Central memory CD8-positive, alpha-beta T cell (primary cell): ENCODE measurements at regions not wholly inside any gene's neighbourhood (a gene's known extent, or its start where the extent isn't known, plus 50 kb on each side); places are given as distances from the start of the nearest gene placed in this dataset.

ENCODE experiments used
- ATAC-seq: fragments of 150-1000 bp; cut with Tn5 transposase; replicated peaks from 2 replicates; pipeline ENCODE4 v1.10.0; 2022; ENCODE audit warnings: mild to moderate bottlenecking, moderate FRiP score, moderate number of reproducible peaks; ENCODE audit not compliant: poor library complexity, severe bottlenecking; ENCODE audit errors: extremely low read depth
- DNase-seq, 2 donors: peaks; one replicate each; pipeline ENCODE4 v3.0.0; 2021; ENCODE audit warnings: low spot score in 2 of 2
- H3K27ac Mint-ChIP-seq: one replicate; pipeline ENCODE4 v1.8.0; 2022; ENCODE audit warnings: low read depth, mild to moderate bottlenecking, moderate library complexity, mixed read lengths
- H3K27me3 Mint-ChIP-seq: one replicate; pipeline ENCODE4 v1.8.0; 2022; ENCODE audit warnings: mixed read lengths
- H3K36me3 Mint-ChIP-seq: one replicate; pipeline ENCODE4 v1.8.0; 2022; ENCODE audit warnings: mild to moderate bottlenecking, moderate library complexity, mixed read lengths; ENCODE audit not compliant: insufficient read depth
- H3K4me1 Mint-ChIP-seq: one replicate; pipeline ENCODE4 v1.8.0; 2022; ENCODE audit warnings: mixed read lengths
- H3K4me3 Mint-ChIP-seq: one replicate; pipeline ENCODE4 v1.8.0; 2022; ENCODE audit warnings: mild to moderate bottlenecking, moderate library complexity, mixed read lengths
- H3K9me3 Mint-ChIP-seq: one replicate; pipeline ENCODE4 v1.8.0; 2022; ENCODE audit warnings: mixed read lengths

GRCh38 chr4:121564840-121565375 is 131.9 kb downstream of the ANXA5 start:
- H3K4me3 Mint-ChIP-seq, result no peak overlapping the region
- H3K4me1 Mint-ChIP-seq, result no peaks in the 10 kb centered on the region
- no peaks in the 10 kb centered on the region for H3K9me3 Mint-ChIP-seq
- no peak for DNase-seq
- ATAC-seq, result no peak
- peaks cover 70% of the 10 kb centered on the region for H3K27me3 Mint-ChIP-seq
- H3K36me3 Mint-ChIP-seq, result no peaks in the 10 kb centered on the region
- H3K27ac Mint-ChIP-seq, result no peak overlapping the region

- Mint-ChIP-seq H3K4me3 (no peak overlapping the region), H3K9me3 (no peaks in the 10 kb centered on the region), H3K27ac (no peak overlapping the region), H3K36me3 (no peaks in the 10 kb centered on the region), H3K4me1 (no peaks in the 10 kb centered on the region), H3K27me3 (peaks cover 50% of the 10 kb centered on the region)
- DNase-seq (no peak), ATAC-seq (no peak)
Observed at GRCh38 chr4:121562811-121563210, 134.0 kb downstream of the ANXA5 start.

- Mint-ChIP-seq H3K36me3 (no peaks in the 10 kb centered on the region), H3K4me1 (no peaks in the 10 kb centered on the region), H3K4me3 (no peak overlapping the region), H3K27me3 (peaks cover 47% of the 10 kb centered on the region), H3K27ac (no peak overlapping the region), H3K9me3 (no peaks in the 10 kb centered on the region)
- DNase-seq (no peak), ATAC-seq (no peak)
Observed at GRCh38 chr4:121555315-121556107, 141.3 kb downstream of the ANXA5 start.

GRCh38 chr4:121554382-121554781 is 142.4 kb downstream of the ANXA5 start:
- DNase-seq, result no peak
- no peak for ATAC-seq
- peaks cover 55% of the 10 kb centered on the region for H3K27me3 Mint-ChIP-seq
- H3K27ac Mint-ChIP-seq, result no peak overlapping the region
- no peaks in the 10 kb centered on the region for H3K36me3 Mint-ChIP-seq
- no peaks in the 10 kb centered on the region for H3K9me3 Mint-ChIP-seq
- H3K4me1 Mint-ChIP-seq, result no peaks in the 10 kb centered on the region
- H3K4me3 Mint-ChIP-seq, result no peak overlapping the region

- H3K4me3 Mint-ChIP-seq, result no peak overlapping the region
- H3K36me3 Mint-ChIP-seq, result no peaks in the 10 kb centered on the region
- no peak overlapping the region for H3K27ac Mint-ChIP-seq
- peaks cover 73% of the 10 kb centered on the region for H3K27me3 Mint-ChIP-seq
- no peaks in the 10 kb centered on the region for H3K4me1 Mint-ChIP-seq
- DNase-seq, result no peak
- no peak for ATAC-seq
- H3K9me3 Mint-ChIP-seq, result no peaks in the 10 kb centered on the region
Observed at GRCh38 chr4:121551881-121552280, 144.9 kb downstream of the ANXA5 start.

- Mint-ChIP-seq H3K4me3 (no peak overlapping the region), H3K27me3 (peaks cover 73% of the 10 kb centered on the region), H3K4me1 (no peaks in the 10 kb centered on the region), H3K36me3 (no peaks in the 10 kb centered on the region), H3K27ac (no peak overlapping the region), H3K9me3 (no peaks in the 10 kb centered on the region)
- ATAC-seq (no peak), DNase-seq (no peak)
Observed at GRCh38 chr4:121551271-121551670, 145.5 kb downstream of the ANXA5 start.

GRCh38 chr4:121541696-121542095 is 155.1 kb downstream of the ANXA5 start:
- Mint-ChIP-seq H3K36me3 (peaks cover 1% of the 10 kb centered on the region), H3K9me3 (no peaks in the 10 kb centered on the region), H3K4me3 (no peak overlapping the region), H3K27ac (no peak overlapping the region), H3K27me3 (peaks cover 42% of the 10 kb centered on the region), H3K4me1 (no peaks in the 10 kb centered on the region)
- DNase-seq (no peak), ATAC-seq (no peak)

GRCh38 chr4:121535351-121535750 is 154.5 kb upstream of the QRFPR start:
- peaks cover 62% of the 10 kb centered on the region for H3K27me3 Mint-ChIP-seq
- no peak for ATAC-seq
- no peak overlapping the region for H3K4me3 Mint-ChIP-seq

GRCh38 chr4:121534187-121534586 is 153.4 kb upstream of the QRFPR start:
- ATAC-seq (no peak), DNase-seq (no peak)
- no peaks in the 10 kb centered on the region for H3K9me3 Mint-ChIP-seq
- peaks cover 1% of the 10 kb centered on the region for H3K36me3 Mint-ChIP-seq
- no peak overlapping the region for H3K4me3 Mint-ChIP-seq
- peaks cover 62% of the 10 kb centered on the region for H3K27me3 Mint-ChIP-seq
- H3K27ac Mint-ChIP-seq, result no peak overlapping the region
- no peaks in the 10 kb centered on the region for H3K4me1 Mint-ChIP-seq

More at GRCh38 chr4:121535351-121535750, 154.5 kb upstream of the QRFPR start:
- no peak for DNase-seq
- Mint-ChIP-seq H3K4me1 (no peaks in the 10 kb centered on the region), H3K36me3 (peaks cover 1% of the 10 kb centered on the region), H3K27ac (no peak overlapping the region), H3K9me3 (no peaks in the 10 kb centered on the region)

- Mint-ChIP-seq H3K4me3 (no peak overlapping the region), H3K27me3 (peaks cover 69% of the 10 kb centered on the region), H3K4me1 (no peaks in the 10 kb centered on the region), H3K27ac (no peak overlapping the region), H3K9me3 (no peaks in the 10 kb centered on the region), H3K36me3 (no peaks in the 10 kb centered on the region)
- ATAC-seq (no peak), DNase-seq (no peak)
Observed at GRCh38 chr4:121526509-121526908, 145.7 kb upstream of the QRFPR start.

GRCh38 chr4:121519236-121519838 is 138.5 kb upstream of the QRFPR start:
- DNase-seq, result no peak
- Mint-ChIP-seq H3K4me1 (no peaks in the 10 kb centered on the region), H3K27me3 (peaks cover 49% of the 10 kb centered on the region), H3K27ac (no peak overlapping the region), H3K4me3 (no peak overlapping the region), H3K36me3 (no peaks in the 10 kb centered on the region), H3K9me3 (peaks cover 6% of the 10 kb centered on the region)
- no peak for ATAC-seq

GRCh38 chr4:121517241-121517640 is 136.4 kb upstream of the QRFPR start:
- ATAC-seq, result no peak
- Mint-ChIP-seq H3K4me3 (no peak overlapping the region), H3K4me1 (no peaks in the 10 kb centered on the region), H3K27me3 (peaks cover 35% of the 10 kb centered on the region), H3K9me3 (peaks cover 6% of the 10 kb centered on the region), H3K36me3 (no peaks in the 10 kb centered on the region), H3K27ac (no peak overlapping the region)
- no peak for DNase-seq

- Mint-ChIP-seq H3K36me3 (no peaks in the 10 kb centered on the region), H3K27ac (no peak overlapping the region), H3K4me3 (no peak overlapping the region), H3K27me3 (peaks cover 60% of the 10 kb centered on the region), H3K9me3 (peaks cover 2% of the 10 kb centered on the region), H3K4me1 (no peaks in the 10 kb centered on the region)
- no peak for DNase-seq
- no peak for ATAC-seq
Observed at GRCh38 chr4:121514443-121514842, 133.6 kb upstream of the QRFPR start.
